ENCODE measurements at regions not wholly inside any gene's neighbourhood (a gene's known extent, or its start where the extent isn't known, plus 50 kb on each side); places are given as distances from the start of the nearest gene placed in this dataset.

DNA sequence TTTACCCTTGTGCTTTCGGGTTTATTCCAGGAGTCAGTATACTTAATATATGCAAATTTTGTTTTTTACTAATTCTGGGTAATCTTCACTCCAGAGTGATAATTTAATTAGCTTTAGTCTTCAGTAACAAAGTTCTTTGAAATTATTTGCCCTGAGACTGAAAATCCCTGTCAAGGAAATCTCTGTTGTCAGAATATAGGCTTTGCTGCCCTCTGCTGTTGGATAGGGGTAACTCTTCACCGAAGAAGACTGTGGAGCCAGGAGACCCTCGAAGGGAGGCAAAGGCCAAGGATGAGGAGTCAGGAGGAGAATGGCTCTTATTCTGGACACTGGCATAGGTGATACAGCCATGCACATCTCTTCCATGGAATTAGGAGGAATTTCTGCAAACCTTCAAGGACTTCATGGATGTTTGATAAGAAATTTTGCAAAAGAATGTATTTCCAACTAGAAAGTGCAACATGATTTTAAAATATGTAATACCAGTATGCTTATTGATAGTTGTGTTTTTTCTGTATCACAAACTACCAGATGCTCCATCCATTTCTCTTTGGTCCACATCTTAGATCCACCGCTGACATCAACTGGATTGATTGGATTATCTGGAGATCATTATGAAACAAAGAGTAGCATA lies 182.3 kb downstream of the RDH14 start:
- Mint-ChIP-seq H3K4me1 (no peaks in the 10 kb centered on the region), H3K4me3 (no peak overlapping the region), H3K36me3 (ENCODE audit: low read depth) (no peaks in the 10 kb centered on the region), H3K9me3 (no peaks in the 10 kb centered on the region), H3K27ac (no peak overlapping the region), H3K27me3 (ENCODE audit: insufficient read depth, low read depth, poor library complexity) (no peaks in the 10 kb centered on the region)
- DNase-seq (ENCODE audit: low spot score) (peak; percentile 65), ATAC-seq (peak; percentile 86)
- Histone ChIP-seq H2AFZ (no peak overlapping the region), H3K4me1 (ENCODE audit: insufficient read depth) (no peaks in the 10 kb centered on the region), H3F3A (replicated peaks; ENCODE audit: low read depth) (no peaks in the 10 kb centered on the region), H3K27me3 (ENCODE audit: insufficient read depth) (no peaks in the 10 kb centered on the region), H3K79me2 (replicated peaks; ENCODE audit: insufficient read depth) (no peaks in the 10 kb centered on the region), H3K9me2 (ENCODE audit: insufficient read depth) (no peaks in the 10 kb centered on the region), H4K20me1 (replicated peaks; ENCODE audit: insufficient read depth) (no peaks in the 10 kb centered on the region), H3K4me3 (no peak overlapping the region), H3K4me2 (no peak overlapping the region), H3K36me3 (ENCODE audit: insufficient read depth) (no peaks in the 10 kb centered on the region), H3K27ac (ENCODE audit: low read depth) (no peak overlapping the region)
- TF ChIP-seq, protein P1, sequence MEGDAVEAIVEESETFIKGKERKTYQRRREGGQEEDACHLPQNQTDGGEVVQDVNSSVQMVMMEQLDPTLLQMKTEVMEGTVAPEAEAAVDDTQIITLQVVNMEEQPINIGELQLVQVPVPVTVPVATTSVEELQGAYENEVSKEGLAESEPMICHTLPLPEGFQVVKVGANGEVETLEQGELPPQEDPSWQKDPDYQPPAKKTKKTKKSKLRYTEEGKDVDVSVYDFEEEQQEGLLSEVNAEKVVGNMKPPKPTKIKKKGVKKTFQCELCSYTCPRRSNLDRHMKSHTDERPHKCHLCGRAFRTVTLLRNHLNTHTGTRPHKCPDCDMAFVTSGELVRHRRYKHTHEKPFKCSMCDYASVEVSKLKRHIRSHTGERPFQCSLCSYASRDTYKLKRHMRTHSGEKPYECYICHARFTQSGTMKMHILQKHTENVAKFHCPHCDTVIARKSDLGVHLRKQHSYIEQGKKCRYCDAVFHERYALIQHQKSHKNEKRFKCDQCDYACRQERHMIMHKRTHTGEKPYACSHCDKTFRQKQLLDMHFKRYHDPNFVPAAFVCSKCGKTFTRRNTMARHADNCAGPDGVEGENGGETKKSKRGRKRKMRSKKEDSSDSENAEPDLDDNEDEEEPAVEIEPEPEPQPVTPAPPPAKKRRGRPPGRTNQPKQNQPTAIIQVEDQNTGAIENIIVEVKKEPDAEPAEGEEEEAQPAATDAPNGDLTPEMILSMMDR (conservative IDR thresholded peaks at IDR 0.05; ENCODE audit: low read depth in 2 of 2), result peak; percentile 83 to 91
- no peak for TF ChIP-seq NANOG (IDR thresholded peaks at IDR 0.05; ENCODE audit: borderline replicate concordance)
- TF ChIP-seq ZNF331 (CRISPR knock-in tag; IDR thresholded peaks at IDR 0.05; ENCODE audit: low read depth), result no peak

DNA sequence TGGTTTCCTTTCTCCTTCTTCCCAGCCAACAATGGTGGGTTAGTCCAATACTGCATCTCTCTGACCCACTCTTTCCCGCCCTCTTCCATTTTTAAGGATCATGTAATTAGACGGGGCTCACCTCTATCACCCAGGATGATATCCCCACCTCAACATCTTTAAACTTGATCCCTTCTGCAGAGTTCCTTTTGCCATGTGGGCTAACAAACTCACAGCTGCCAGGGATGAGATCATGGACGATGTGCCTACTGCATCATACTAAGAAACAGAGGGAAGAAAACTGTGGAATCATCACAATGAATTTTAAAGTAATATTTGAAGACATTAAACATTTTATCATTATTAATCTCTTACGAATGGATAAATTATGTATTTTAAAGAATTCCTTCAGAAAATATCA lies 183.5 kb downstream of the RDH14 start:
- H3K4me2 ChIP-seq, result no peak overlapping the region
- no peaks in the 10 kb centered on the region for H3K9me2 ChIP-seq (ENCODE audit: insufficient read depth)
- no peaks in the 10 kb centered on the region for H3K36me3 Mint-ChIP-seq (ENCODE audit: low read depth)
- H3K27me3 ChIP-seq (ENCODE audit: insufficient read depth), result no peaks in the 10 kb centered on the region
- no peaks in the 10 kb centered on the region for H4K20me1 ChIP-seq (replicated peaks; ENCODE audit: insufficient read depth)
- H2AFZ ChIP-seq, result no peak overlapping the region
- H3K79me2 ChIP-seq (replicated peaks; ENCODE audit: insufficient read depth), result no peaks in the 10 kb centered on the region
- H3K4me1 ChIP-seq (ENCODE audit: insufficient read depth), result no peaks in the 10 kb centered on the region
- H3K9me3 Mint-ChIP-seq, result no peaks in the 10 kb centered on the region
- ATAC-seq, result no peak
- no peak overlapping the region for H3K4me3 ChIP-seq
- H3K27me3 Mint-ChIP-seq (ENCODE audit: insufficient read depth, low read depth, poor library complexity), result no peaks in the 10 kb centered on the region
- no peak overlapping the region for H3K27ac Mint-ChIP-seq
- TF ChIP-seq, protein P1 (conservative IDR thresholded peaks at IDR 0.05; ENCODE audit: low read depth in 2 of 2), result no peak
- no peak for TF ChIP-seq CREB1 (CRISPR knock-in tag; IDR thresholded peaks at IDR 0.05; ENCODE audit: low read depth)
- no peak for TF ChIP-seq ZNF114 (CRISPR knock-in tag; IDR thresholded peaks at IDR 0.05)
- TF ChIP-seq EZH2phosphoT487 (IDR thresholded peaks at IDR 0.05; ENCODE audit: unreplicated experiment), result no peak
- no peak for TF ChIP-seq POLR2AphosphoS5 (IDR thresholded peaks at IDR 0.05; ENCODE audit: low read depth)
- H3K4me1 Mint-ChIP-seq, result no peaks in the 10 kb centered on the region
- H3K27ac ChIP-seq (ENCODE audit: low read depth), result no peak overlapping the region
- H3K4me3 Mint-ChIP-seq, result no peak overlapping the region
- H3F3A ChIP-seq (replicated peaks; ENCODE audit: low read depth), result no peaks in the 10 kb centered on the region
- no peak for DNase-seq (ENCODE audit: low spot score)
- H3K36me3 ChIP-seq (ENCODE audit: insufficient read depth), result no peaks in the 10 kb centered on the region
